GM18907 (cell line): ENCODE measurements at regions not wholly inside any gene's neighbourhood (a gene's known extent, or its start where the extent isn't known, plus 50 kb on each side); places are given as distances from the start of the nearest gene placed in this dataset.
A peak's percentile ranks its signal among the peaks of the same experiment; 100 is the strongest.

Experiments
- ATAC-seq: cut with Tn5 transposase; IDR thresholded peaks from one replicate; pipeline ENCODE4 v1.9.1; 2021; ENCODE audit warnings: mild to moderate bottlenecking, moderate library complexity; ENCODE audit not compliant: unreplicated experiment

DNA sequence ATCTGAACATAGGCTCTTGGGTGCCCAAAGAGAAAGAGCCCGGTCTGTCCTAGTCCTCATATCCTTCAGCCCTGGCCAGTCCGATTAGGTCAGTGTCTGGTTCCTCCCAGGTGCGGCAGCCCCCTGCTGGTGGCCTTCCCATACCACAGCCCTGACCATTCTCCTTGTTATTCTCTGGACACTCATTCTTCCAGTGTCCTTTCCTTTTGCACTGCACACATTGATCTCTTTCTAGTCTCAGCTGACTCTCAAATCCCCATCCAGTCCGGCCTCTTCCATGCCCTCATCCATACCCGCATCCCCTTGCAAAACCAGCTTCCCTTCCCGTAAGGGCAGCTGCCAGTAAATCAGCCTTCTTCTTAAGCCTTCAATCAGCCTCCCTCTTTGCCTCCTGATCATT is 1316.3 kb downstream of the TMEM121 start:
- no peak for ATAC-seq

DNA sequence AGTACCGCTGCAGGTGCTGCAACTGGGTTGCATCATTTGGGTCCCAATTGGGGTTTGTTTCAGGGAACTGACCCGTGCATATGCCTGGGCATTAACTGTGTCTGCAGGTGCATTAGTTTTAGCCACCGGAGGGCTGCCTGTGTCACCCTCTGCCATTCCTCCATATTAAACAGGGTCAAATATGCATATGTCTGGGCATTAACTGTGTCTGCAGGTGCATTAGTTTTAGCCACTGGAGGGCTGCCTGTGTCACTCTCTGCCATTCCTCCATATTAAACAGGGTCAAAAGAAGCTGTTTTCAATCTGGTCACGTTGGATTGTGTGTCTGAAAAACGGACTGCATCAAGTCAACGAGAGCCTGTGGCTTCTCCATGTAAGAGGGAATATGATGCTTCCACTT is 1317.0 kb downstream of the TMEM121 start:
- ATAC-seq = no peak

DNA sequence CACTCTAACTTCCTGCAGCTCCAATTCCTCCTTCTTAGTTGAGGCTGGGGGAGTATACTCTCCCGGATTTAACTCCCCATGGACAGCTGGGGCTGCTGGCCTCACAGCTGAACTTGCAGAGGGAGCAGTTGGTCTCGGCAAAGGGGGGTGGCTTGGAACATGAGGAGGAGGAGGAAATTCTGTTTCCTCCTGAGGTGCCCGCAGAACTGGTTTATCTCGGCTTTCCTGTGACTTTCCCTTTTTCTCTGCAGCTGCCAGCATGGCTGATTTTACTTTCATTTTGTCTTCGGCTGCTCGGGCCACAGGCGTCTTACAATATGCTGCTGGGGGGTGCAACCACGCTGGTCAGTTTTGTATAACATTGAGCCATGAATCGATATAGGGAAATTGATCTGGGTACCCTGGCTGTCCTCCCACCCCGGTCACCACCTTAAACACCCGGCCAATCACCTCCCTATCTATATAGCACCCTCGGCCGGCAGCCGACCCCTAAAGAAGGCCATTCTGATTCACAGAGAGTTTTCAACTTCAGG is 1317.6 kb downstream of the TMEM121 start:
- no peak for ATAC-seq

DNA sequence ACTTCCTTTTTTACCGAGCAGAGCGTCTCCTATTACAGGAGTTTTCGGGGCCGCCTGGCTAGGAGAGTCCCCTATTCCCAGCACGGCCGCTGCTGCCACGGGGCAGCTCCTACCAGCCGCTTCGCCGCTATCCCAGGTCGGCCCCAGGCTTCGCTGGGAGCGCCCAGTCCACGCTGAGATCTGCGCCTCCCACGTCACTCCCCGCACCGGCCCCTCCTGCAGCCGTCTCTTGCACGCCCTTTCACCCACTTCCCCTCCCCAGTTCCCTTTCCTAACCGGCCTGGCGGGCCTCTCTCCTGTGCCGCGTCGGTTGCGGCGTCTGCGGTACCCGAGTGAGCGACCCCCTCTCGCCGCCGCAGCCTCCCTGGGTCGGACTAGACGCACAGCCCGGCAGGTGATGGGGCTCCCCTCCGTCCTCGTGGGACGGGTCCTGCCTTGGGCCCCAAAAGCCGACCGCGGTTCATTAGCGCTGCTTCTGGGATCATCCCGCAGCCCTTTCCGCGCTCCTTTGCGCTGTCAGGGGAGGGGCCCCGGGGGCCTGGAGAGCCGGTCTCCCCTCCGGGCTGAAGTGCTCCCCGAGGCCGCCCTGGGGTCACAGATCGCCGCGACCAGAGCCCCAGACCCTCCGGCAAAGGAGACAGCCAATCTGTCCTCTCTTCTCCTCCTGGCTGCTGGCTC is 1318.4 kb downstream of the TMEM121 start:
- peak; percentile 36 for ATAC-seq

DNA sequence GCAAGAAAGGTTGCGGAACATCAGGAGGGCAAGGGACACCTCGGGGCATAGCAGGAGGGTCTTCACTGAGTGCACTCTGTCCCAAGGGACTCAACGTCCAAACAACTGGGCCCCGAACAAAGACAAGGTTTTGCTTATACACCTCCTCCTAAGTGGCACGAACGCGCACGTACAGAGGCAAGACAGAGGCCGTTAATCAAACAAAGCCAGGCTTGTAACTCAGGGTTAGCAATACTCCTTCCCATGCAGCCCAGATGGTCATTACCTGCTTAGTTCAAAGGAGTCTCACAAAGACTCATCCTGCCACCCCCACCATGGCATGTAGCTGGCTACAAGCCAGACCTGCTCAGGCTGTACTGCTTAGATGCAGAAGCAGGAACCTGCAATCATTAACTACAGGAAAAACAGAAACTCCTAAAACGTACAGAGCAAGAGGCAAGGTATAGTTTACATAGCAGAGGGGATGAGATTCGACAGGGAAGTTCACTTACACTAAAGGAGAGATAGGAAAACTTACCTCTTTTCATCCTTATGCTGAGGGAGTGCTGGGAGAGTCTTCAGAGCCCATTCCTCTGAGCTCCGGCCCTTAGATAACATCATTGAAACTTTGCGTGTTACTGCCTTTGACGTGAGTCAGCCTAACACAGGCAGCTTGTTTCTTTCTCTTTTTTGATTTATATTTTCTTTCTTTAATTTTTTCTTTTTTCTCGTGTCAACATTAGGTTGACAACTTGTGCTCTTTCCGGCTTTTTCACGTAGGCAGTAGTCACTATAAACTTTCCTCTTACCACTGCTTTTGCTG is 1319.1 kb downstream of the TMEM121 start:
- peak; percentile 51 for ATAC-seq

DNA sequence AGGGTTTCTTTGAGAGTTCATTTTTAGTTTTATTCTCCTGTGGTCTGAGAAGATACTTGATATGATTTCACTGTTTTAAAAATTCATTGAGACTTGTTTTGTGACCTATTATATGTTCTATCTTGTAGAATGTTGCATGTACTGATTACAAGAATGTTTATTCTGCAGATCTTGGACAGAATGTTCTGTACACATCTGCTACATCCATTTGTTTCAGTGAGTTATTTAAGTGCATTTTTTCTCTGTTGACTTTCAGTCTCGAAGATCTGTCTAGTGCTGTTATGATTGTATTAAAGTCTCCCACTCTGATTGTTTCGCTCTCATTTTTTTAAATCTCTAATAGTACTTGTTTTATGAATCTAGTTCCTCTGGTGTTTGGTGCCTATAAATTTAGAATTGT is 1319.8 kb downstream of the TMEM121 start:
- no peak for ATAC-seq

DNA sequence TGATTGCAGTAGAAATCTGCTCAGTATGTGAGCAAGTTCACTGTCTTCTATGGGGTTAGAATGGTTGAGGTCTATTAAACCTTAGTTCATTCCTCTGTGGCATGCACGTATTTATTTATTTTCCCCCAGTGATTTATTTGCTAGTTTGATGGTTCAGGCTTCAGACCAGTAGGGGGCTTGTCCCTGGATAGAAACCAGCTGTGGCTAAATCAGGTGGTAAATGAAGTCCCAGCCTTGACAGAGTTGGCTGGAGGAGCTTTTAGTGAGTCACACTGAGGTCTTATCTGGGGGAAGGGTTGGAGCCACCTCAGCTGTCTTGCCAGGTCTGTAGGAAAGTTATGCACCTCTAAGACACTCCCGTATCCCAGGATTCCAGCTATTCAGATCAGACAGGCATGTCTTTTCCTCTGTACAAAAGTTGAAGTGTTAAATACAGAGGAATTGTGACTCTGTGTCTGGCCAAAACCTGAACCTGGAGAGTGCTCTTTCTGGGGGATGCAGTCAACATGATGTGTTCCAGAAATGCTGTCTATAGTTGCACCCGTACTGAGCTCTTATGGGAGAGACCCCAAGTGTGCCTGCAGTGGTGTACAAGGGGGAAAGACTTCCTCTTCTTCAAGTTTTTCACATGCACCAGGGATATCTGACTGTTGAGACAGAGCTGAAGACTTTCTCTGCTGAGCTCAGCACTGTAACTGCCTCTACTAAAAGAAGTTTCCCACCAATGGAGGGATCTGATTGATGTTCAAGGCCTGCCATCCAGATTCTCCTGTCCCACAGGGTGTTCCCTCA is 1322.1 kb downstream of the TMEM121 start:
- ATAC-seq = no peak

DNA sequence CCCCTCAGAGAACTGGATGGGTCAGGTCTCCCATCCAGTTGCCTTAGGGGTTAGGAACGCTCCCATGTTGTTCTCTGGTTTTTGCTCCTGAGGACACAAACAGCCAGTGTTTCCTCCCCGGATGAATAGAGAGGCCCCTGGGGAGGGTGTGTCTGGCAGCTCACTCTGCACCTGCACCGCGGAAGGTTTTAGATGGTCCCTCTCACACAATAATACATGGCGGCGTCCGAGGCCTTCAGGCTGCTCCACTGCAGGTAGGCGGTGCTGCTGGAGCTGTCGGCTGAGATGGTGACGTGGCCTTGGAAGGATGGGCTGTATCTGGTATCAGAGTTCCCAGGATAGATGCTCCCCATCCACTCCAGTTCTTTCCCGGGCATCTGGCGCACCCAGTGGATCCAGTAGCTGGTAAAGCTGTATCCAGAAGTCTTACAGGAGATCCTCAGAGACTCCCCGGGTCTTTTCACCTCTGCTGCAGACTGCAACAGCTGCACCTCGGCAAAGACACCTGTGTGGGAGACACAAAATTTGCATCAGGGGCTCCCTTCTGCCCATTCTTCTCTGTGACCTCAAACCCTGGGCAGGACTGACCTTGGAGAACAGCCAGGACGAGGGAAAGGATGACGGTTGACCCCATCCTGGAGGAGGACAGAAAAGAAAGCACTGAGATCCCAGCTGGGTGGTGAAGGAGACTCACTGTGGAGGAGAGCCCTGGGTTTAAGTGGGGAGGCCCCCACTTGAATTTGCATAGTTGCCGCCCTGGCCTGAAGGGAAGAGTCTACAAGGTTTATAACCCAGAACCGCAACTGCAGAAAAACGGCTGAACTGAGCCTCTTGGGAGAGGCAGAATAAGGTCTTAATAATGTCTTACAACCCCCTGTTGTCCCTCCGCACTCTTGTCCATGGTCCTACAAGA is 1324.8 kb downstream of the TMEM121 start:
- ATAC-seq = peak; percentile 59

DNA sequence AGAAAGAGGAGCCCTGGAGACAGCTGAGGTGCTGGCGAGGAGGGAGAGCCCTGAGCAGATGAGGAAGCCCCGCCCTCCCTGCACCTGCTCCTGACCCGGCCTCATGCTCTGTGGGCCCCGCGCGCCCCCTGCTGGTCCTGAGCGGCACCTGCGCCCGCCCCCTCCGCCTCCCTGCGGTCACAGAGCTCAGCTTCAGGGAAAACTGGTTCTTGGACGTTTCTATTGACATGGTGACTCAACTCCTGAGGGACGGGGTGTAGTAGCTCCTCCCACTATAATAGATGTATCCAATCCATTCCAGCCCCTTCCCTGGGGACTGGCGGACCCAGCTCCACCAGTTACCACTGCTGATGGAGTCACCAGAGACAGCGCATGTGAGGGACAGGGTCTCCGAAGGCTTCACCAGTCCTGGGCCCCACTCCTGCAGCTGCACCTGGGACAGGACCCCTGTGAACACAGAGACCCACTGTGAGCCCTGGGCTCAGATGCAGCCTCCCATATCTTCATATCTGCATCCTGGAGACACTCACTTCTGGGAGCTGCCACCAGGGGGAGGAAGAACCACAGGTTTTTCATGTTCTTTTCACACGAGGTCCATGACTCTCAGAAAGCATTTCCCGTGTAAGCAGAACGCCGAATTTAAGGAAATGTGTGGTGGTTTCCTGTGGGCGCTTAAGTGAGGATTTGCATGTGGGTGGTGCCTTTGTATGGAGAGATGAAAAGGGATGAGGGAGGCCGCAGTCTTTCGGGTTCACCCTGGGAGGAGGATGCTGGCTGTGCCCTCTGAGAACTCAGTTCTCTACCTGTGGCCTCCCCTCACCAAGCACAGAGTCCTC is 1346.4 kb downstream of the TMEM121 start:
- peak; percentile 63 for ATAC-seq

DNA sequence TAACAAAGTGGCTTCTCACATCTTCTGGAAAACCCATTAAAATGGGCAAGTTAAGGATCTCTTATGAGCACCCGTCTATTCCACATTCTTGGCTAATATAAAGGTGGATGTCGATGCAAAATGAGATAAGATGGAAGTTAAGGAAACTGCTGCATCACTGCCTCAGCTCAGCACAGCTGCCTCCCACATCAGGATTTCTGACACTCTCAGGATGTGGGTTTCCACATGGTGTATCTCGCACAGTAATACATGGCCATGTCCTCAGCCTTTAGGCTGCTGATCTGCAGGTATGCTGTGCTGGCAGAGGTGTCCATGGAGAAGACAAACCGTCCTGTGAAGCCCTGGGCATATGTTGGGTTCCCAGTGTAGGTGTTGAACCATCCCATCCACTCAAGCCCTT is 1348.0 kb downstream of the TMEM121 start:
- ATAC-seq = no peak

DNA sequence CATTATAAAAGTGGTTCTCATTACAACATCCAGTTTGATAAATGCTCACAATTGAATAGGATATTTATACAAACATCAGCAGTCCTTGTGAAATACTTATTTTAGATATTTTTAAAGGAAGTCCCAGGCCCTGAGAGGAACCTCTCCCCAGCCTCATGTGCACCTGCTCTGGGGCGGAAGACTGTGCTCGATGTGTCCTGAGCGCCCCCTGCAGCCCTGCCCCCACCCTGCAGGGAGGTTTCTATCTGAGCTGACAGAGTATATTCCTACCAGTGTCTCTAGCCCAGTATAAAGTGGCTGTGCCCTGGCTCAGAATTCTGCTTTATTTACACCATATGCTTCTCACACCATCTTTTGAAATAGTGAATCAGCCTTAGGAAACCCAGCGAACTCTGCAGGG is 1349.1 kb downstream of the TMEM121 start:
- peak; percentile 45 for ATAC-seq

DNA sequence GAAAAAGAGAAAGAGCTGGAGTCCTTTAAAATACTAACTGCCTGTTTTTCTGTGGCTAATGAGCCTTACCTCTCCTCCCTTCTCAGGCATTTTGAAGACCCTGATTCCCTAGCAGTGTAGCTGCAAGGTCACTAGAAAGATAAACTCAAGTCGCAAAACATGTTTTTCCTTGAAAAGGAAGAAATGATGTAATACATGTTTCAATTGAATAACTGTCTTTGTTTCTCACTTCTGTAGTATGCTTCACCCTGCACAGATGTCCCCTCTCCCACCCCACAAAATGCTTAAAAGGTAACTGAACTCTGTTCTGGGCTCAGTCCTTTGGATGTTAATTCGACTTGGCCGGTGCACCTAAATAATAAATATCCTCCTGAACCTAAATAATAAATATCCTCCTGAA is 1350.3 kb downstream of the TMEM121 start:
- ATAC-seq = no peak

DNA sequence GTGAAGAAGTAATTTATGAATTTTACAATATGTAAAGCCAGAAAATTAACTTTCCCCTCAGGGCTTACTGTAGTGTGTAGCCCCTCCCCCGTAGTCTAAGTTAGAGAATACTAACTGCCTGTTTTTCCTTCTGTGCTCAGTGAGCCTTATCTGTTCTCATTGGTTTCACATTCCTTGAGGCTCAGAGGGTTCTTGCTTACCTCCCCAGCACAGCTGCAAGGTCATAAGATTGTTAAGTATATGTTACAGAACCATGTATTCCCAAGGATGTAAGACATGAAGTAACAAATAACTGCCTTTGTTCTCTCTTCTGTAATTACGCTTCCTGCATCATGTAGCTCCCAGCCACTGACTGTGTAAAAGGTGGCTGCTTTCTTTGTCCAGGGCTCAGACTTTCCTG is 1351.1 kb downstream of the TMEM121 start:
- no peak for ATAC-seq

DNA sequence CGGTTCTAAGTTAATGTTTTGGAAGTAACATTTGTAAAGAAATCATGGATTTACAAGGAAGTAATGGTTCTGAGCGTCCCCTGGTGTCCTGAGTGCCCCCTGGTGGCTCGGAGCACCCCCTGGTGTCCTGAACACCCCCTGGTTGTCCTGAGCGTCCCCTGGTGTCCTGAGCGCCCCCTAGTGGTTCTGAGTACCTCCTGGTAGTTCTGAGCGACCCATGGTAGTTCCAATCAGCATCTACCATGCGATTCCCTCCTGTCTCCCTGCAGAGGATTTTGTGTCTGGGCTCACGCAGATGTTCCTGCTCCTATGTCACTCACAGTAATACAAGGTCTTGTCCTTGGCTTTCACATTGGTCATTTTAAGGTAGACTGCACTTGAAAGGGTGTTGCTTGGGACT is 1352.9 kb downstream of the TMEM121 start:
- peak; percentile 52 for ATAC-seq

DNA sequence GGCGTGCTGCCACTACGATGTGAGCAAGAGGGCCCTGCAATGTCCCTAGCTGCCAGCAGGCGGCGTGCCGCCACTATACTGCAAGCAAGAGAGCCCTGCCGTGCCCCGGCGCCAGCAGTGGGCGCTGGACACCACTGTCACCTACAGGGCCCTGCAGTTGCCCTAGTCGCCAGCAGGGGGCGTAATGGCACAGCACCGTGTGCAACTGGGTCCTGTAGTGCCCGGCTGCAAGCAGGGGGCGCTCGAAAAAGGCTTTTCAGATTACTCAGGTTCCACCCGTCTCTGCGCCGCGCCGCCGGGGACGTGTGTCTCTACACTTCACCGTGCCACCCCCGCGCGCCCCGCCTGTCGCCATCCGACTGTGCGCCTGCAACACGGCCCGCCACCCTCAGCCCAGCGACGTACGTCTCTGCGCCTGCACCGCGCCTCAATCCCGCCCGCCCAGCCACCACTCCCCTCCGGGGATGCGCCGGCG is 1356.9 kb downstream of the TMEM121 start:
- ATAC-seq = no peak
